ENCODE measurements at regions not wholly inside any gene's neighbourhood (a gene's known extent, or its start where the extent isn't known, plus 50 kb on each side); places are given as distances from the start of the nearest gene placed in this dataset.

- no peak for DNase-seq
These were observed 175.4 kb upstream of the TP63 start for GRCh38 chr3:189455641-189456417.

DNA sequence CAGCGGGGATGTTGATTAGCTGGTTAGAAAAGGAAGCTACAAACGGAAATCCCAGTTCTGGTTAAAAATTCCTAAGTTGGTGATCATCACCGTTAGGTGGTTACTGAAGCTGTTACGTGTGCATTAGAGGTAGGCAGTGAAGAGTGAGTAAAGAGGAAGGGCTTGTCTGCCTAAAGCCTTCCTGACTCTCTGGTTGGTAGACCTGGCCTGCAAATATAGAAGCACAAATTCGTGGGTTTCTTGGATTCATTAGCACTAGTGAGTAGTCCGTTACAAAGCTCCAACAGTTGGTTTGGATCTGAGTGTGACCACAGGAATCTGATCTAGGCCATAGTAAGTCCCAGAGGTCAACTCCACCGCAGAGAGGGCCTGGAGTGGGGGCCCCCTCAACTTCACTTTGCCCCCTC lies 174.0 kb upstream of the TP63 start:
- DNase-seq: no peak

- DNase-seq: no peak
These were observed 173.4 kb upstream of the TP63 start for GRCh38 chr3:189457631-189458412.

GRCh38 chr3:189458528-189458927 lies 172.7 kb upstream of the TP63 start:
- no peak for DNase-seq

GRCh38 chr3:189459231-189459630 lies 172.0 kb upstream of the TP63 start:
- DNase-seq: no peak

DNA sequence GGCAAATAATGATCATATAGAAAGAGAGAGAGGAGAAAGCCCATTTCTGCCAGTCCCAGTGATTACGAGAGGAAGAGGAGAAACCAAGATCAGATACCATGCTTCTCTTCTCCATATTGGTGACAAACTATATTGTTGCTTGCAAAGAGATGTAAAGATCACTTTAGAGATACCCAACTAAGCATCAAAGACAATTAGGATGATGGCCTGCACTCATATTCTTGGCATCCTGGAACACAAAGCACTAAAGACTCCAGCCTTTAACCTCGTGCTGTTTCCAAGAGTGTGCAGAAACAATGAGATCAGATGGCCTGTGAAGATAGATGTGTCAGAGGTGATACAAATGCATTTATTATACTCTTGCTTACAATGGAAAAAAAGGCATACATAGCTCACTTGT lies 170.7 kb upstream of the TP63 start:
- no peak for DNase-seq

- DNase-seq: no peak
These were observed 166.4 kb upstream of the TP63 start for GRCh38 chr3:189464799-189465198.

DNA sequence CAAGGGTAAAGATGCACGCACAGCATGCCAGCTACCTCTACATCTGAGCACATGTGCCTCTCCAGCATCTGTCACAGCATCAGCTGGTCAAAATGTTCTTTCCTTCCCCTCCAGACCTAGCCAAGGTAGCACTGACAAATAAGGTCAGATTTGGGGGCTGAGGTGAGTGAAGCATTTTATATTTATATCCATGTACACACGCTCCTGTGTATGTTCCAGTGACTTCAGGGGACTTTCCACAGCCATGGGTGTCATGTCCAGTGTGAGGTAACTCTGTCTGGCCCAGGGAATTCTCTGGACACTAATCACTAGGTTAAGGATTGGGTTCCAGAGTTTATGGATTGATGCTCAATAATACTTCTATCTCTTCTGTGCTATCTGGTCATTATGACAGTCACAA lies 165.2 kb upstream of the TP63 start:
- DNase-seq: no peak

- DNase-seq: no peak
These were observed 163.7 kb upstream of the TP63 start for GRCh38 chr3:189467451-189467850.

DNA sequence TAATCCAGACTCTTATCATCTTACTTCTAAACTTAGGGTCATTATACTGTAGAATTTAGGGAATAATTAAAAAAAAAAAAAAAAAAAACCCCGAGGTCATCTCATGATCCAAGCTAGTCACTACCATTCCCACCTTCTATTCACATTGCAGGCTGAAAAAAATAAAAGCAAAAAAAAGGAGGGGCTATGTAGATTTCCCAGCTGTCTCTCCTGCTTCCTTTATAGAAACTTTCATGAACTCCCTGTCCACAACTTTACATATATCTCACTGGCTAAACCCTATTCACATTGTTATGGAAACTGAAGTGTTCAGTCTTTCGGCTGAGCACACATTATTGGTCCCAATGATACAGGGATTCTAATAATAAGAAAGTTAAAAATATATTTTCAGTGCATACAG lies 156.2 kb upstream of the TP63 start:
- no peak for DNase-seq

DNA sequence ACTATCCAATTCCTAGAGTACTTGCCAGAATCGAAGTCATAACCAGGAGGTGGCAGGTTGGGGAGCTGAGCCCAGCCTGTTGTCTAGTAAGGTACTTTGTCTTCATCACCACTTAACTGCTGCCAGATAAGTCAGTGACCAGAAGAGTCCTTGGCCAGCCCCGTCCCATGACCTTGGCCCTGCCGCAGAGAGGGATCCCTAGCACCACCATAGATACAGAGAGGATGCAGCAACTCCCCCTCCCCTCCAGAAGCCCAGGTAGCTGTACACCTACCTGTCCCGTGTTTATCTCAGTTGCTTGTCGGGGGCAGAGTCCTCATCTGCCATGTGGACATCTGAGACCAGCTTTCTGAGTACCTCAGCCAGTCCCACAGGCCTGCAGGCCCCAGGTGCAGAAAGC lies 153.6 kb upstream of the TP63 start:
- no peak for DNase-seq

DNA sequence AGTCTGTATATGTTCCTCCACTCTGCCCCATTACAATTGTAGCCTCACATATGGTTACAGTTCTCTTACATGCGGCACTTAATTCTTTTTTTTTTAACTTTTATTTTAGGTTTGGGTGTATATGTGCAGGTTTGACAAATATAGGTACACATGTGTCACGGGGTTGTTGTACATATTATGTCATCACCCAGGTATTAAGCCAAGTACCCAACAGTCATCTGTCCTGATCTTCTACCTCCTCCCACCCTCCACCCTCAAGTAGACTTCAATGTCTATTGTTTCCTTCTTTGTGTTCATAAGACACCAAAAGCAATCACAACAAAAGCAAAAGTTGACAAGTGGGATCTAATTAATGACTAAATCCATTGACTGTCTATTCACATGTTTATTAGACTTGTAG lies 144.6 kb upstream of the TP63 start:
- no peak for DNase-seq

DNA sequence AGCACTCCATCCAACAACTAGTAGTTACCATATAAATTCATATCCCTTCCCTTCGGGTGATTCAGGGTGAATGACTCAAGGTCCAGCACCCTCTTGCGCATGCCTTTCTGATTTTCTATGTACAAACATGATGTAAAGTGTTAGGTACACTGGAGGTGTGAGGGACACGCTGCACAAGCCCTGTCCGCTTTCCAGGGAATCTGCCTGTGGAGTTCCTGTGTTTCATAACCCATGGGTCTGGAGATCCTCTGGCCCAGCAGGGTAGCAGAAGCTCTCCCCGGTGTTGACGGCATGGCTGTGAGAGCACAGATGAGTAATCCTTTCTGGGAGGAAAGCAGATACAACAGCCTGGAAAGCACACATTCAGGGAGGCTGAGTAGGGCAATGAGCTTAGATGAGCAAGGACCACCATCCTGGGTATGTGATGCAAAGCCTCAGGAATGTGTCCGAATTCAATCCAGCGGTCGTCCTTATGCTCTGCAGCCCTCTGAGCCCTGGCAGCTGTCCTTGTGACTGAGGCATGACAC lies 142.9 kb upstream of the TP63 start:
- no peak for DNase-seq

- DNase-seq: no peak
These were observed 140.9 kb upstream of the TP63 start for GRCh38 chr3:189490337-189490736.

GRCh38 chr3:189490749-189491148 lies 140.4 kb upstream of the TP63 start:
- no peak for DNase-seq

DNA sequence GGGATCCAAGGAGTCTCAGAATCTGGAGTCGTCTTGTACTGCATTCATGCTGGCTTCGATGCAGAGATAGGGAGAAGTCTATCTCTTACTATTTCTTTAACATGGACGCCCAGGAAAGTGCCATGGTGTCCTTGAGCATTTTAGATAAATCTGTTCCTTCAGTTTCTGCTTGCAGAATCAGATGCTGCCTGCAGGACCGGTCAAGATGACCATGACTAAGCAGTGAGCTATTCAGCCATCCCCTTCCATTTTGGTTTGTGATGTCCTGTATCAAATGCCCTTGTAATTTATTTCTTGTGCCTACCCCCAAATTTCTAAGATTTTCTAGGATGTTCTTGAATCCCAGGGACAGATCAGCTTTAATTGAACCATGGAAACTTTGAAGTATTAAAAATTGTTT lies 139.4 kb upstream of the TP63 start:
- DNase-seq: no peak

DNA sequence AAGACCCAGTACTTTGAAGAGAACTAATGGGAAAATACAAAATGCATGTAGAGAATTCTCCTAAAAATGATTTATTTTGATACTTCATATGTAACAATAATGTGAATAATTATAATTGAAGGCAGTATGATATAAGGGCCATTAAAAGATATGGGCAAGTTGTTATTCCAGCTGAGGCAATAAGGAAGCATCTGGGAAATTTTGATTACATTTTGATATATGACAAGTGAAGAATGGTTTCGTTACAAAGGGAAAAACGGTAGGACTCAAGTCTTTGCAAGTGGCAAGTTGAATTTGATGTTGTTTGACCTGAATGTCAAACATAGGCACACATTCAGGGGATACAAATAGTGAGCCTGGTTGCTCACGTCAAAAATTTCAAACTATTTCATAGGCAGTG lies 137.9 kb upstream of the TP63 start:
- DNase-seq: no peak

- no peak for DNase-seq
These were observed 136.6 kb upstream of the TP63 start for GRCh38 chr3:189494632-189495031.

DNA sequence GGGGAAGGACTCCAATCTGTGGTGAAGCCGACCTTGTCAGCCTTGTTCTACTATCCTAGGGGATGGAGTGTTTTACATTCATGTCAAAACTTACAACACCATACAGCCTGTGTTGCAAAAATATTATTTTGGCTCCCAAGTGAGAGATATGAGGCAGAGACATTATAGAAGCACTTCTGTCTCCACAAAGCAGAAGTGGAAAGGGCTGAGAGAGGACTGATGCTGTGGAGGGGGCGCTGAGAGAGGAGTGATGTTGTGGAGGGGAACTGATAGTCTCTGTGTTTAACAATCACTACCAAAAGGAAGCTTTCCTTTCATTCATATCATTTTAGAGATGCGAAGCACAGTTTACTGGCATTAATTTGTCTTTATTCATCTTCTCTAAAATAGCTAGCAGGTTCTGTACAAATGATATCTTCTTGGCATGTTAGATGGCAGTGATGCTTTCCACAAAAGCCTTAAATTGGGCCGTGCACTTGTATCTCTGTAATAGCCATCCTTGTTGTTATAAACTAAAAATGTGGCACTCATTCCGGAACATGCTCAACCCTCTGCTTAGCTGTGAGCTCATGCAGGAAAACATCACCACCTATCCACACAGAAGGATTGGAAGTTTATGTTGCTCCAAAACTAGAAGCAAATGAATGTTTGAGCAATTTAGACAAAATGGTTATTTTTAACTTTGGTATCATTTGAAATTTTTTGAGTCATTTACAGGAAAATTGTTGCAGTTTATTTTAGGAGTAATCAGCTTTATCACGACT lies 134.6 kb upstream of the TP63 start:
- DNase-seq: no peak

DNA sequence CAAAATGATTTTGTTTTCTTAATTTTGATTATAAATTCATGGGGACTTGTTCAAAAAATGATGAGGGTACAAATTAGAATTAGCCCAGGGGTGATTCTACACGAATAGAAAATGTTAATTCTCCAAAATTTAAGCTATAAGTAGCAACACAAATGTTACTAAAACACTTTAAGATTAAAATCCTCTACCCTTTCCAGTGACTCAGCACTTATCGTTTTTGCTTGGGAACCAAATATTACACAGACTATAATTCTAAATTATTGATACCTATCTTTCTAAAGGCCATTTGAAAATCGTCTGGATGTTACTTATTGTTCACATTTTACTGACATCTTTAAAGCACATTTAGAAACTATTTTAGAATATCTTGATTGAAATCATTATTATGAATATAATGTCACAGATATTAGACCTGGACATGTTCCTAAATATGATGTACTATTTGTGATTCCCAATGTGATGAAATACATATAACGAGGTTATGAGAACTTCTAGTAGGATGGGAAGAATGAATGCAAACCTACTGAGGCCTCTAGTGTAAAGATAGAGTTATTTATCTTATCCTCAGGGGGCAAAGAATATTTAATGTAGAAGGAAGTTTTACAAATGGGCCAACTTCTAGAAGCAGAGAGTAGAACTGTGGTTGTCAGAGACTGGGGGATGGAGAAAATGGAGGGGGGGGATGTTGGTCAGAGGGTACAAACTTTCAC lies 132.0 kb upstream of the TP63 start:
- DNase-seq: no peak

GRCh38 chr3:189500299-189500698 lies 130.9 kb upstream of the TP63 start:
- DNase-seq: no peak

- no peak for DNase-seq
These were observed 130.2 kb upstream of the TP63 start for GRCh38 chr3:189500798-189501495.

All from GOT3 (cell line).